ENCODE measurements at regions not wholly inside any gene's neighbourhood (a gene's known extent, or its start where the extent isn't known, plus 50 kb on each side); places are given as distances from the start of the nearest gene placed in this dataset.

DNA sequence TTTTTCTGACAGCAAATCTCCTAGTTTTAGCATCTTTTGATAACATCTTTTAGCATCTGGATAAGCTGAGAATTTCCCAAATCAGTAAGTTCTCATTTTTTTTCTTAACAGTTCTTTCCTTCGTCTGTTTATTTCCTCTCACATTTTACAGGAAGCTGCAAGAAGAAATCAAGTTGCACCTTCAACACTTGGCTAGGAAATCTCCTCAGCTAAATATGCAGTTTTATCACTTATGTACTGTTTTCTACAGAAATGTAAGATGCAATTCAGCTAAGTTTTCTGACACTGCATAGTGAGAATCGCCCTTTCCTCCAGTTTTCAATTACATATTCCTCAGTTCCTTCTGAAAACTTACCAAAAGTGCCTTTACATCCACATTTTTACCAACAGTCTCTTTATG lies 59.0 kb upstream of the MSX2 start:
- TF ChIP-seq BRCA1 (IDR thresholded peaks at IDR 0.05; ENCODE audit: low read depth, low read length) (no peak), ZSCAN29 (IDR thresholded peaks at IDR 0.05) (no peak), NFYA (IDR thresholded peaks at IDR 0.05; ENCODE audit: borderline replicate concordance, low read depth, low read length) (no peak), SPI1 (IDR thresholded peaks at IDR 0.05; ENCODE audit: borderline replicate concordance, insufficient read depth, low read depth, low read length) (no peak)
- TF ChIP-seq, protein P1, sequence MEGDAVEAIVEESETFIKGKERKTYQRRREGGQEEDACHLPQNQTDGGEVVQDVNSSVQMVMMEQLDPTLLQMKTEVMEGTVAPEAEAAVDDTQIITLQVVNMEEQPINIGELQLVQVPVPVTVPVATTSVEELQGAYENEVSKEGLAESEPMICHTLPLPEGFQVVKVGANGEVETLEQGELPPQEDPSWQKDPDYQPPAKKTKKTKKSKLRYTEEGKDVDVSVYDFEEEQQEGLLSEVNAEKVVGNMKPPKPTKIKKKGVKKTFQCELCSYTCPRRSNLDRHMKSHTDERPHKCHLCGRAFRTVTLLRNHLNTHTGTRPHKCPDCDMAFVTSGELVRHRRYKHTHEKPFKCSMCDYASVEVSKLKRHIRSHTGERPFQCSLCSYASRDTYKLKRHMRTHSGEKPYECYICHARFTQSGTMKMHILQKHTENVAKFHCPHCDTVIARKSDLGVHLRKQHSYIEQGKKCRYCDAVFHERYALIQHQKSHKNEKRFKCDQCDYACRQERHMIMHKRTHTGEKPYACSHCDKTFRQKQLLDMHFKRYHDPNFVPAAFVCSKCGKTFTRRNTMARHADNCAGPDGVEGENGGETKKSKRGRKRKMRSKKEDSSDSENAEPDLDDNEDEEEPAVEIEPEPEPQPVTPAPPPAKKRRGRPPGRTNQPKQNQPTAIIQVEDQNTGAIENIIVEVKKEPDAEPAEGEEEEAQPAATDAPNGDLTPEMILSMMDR (IDR thresholded peaks at IDR 0.05 in 2 of 3, conservative IDR thresholded peaks at IDR 0.05 in 1 of 3; ENCODE audit: control insufficient read depth in 2 of 3, extremely low read depth in 1 of 3, insufficient read depth in 1 of 3, low read depth in 3 of 3, low read length in 3 of 3), result no peak
- TF ChIP-seq, protein P2, sequence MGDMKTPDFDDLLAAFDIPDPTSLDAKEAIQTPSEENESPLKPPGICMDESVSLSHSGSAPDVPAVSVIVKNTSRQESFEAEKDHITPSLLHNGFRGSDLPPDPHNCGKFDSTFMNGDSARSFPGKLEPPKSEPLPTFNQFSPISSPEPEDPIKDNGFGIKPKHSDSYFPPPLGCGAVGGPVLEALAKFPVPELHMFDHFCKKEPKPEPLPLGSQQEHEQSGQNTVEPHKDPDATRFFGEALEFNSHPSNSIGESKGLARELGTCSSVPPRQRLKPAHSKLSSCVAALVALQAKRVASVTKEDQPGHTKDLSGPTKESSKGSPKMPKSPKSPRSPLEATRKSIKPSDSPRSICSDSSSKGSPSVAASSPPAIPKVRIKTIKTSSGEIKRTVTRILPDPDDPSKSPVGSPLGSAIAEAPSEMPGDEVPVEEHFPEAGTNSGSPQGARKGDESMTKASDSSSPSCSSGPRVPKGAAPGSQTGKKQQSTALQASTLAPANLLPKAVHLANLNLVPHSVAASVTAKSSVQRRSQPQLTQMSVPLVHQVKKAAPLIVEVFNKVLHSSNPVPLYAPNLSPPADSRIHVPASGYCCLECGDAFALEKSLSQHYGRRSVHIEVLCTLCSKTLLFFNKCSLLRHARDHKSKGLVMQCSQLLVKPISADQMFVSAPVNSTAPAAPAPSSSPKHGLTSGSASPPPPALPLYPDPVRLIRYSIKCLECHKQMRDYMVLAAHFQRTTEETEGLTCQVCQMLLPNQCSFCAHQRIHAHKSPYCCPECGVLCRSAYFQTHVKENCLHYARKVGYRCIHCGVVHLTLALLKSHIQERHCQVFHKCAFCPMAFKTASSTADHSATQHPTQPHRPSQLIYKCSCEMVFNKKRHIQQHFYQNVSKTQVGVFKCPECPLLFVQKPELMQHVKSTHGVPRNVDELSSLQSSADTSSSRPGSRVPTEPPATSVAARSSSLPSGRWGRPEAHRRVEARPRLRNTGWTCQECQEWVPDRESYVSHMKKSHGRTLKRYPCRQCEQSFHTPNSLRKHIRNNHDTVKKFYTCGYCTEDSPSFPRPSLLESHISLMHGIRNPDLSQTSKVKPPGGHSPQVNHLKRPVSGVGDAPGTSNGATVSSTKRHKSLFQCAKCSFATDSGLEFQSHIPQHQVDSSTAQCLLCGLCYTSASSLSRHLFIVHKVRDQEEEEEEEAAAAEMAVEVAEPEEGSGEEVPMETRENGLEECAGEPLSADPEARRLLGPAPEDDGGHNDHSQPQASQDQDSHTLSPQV (IDR thresholded peaks at IDR 0.05), result no peak

Measured in GM12878 (cell line).